ENCODE measurements at regions not wholly inside any gene's neighbourhood (a gene's known extent, or its start where the extent isn't known, plus 50 kb on each side); places are given as distances from the start of the nearest gene placed in this dataset.

DNA sequence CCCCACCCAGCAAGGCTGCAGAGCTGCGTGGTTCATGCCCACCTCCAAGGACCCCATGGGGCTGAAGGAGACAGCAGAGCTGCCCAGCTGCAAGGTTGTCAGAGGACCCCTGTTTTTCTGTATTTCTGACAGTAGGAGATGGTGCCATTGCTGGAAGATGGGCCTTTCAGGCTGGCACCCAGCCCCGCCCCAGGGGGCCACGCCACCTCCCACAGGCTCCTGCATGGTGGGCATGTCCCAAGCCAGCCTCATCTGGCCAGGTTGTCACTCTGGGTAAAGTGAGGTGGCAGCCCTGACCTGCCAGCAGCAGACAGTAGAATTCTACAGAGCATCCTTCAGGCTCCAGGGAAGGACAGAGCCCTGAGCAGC is 75.5 kb upstream of the RET start:
- DNase-seq (ENCODE audit: low read depth), result no peak

GRCh38 chr10:43002596-43002995 is 74.3 kb upstream of the RET start:
- no peak for DNase-seq (ENCODE audit: low read depth)

DNA sequence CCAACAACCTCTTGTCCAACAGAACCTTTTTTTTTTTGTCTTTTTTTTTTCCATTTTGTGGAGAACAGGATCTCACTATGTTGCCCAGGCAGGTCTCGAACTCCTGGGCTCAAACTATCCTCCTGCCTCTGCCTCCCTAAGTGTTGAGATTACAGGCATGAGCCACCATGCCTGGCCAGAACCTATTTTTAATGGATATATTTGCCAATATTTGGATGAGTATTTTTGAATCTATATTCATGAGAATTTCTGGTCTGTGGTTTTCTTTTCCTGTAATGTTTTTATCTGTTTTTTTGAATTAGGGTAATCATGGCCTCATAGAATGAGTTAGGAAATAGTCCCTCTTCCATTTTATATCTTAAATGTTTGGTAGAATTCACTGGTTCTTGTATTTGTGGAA is 70.4 kb upstream of the RET start:
- no peak for DNase-seq (ENCODE audit: low read depth)

GRCh38 chr10:43012578-43012977 is 64.3 kb upstream of the RET start:
- DNase-seq (ENCODE audit: low read depth), result no peak

DNA sequence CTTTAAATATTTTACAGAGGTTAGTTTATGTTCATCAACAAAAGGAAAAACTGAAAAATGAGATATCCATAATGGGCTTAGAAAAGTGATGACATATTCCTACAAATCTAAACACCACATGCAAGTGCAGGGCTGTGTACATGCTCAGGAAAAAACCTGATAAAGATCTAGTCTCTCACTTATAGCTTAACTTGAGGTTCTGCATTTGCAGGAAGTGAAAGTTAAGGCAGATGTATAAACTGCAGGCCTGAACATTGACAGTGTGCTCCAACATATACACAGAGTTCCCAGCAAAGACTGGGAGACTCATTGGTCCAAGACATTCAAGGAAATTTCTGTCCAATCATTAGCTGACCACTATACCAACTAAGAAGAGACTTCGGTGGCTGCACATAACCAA is 63.8 kb upstream of the RET start:
- no peak for DNase-seq (ENCODE audit: low read depth)

DNA sequence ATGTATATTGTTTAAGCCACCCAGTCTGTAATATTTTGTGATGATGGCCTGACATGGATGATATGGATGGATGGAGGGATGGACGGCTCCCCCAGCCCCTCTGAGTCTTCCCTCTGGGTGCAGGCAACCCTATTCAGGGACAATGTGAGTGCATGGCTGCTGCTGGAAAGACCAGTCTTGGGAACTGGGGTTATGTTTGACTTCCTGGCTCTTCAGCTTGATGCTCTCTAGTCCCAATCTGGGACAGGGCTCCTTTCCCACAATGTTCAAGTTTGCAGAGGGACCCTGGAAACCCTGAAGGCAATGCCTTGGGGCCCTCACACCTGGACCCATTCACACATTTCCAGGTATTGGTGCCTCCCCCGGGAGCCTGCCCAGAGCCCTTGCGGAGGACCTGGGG is 52.3 kb upstream of the RET start:
- DNase-seq (ENCODE audit: low read depth), result no peak

DNA sequence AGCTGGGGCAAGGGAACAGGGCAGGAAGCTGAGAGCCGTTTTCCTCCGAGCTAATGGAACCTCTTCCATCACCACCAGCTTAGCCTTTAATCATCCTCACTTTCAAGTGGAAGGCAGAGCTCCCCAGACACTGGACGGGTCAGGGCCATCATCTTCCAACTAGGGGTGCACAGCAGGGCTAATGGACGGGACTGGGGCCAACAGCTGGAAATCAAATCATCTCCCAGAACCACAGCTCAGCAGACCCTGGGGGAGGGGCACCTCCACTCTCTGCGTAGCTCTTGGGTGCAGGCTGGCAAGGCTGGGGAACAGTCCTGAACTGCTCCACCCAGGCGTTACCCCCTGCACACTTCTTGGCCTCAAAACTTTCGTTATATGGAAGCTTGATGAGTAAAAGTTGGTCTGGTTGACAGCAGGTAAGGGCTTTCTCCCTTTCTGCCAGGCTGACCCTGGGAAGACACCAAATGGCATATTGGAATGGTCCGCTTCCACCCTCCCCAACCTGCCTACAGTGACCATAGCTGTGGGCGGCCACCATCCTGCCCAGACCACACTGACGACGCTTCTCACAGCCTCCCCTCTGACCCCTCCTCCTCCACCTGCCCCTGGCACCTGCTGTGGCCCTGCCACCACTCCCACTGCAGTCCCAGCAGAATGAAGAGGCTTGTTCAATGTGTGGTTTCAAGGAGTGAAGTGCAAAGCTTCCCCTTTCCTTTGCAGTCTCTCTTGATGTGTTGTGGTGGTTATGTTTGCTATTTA is 51.7 kb upstream of the RET start:
- no peak for DNase-seq (ENCODE audit: low read depth)

DNA sequence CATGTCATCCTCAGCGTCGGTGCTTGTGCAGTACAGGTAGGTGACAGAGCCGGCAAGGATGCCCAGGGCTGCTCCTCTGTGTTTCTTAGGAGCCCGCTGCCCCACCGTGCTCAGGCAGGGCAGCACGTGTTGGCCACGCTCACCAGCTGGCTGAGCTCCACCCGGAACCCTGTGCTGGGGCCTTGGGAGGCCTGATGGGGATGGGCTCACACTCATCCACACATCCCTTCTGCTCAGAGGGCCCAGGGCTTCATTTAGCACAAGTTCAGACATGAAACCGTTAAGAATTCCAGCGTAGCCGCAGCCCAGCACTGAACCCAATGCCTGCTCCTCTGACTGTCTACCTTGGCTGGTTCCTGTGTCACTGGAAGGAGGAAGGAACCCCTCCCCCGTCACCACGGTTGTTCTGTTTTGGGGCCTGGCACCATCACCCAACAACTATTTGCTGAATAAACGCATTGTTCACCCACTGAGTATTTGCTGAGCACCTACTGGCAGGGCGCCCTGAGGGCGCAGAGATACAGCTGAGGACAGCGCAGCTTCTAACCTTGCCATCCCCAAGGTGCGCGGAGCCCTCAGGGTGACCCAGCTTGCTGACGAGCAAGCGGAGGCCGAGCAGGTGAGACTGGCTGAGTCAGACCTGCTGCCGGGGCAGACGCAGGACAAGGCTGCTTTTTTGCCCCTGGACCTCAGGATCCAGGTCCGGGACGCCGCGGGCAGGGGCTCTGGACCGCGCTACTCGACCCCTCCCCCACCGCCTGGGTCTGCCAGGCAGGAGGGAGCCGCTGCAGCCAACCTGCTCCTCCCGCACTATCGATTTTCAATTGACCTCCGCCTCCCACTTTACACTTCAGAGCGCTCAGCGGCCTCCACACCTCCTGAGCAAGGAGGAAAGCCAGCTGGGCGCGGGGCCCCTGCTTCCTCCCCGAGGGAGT is 50.6 kb upstream of the RET start:
- no peak for DNase-seq (ENCODE audit: low read depth)

Data from stimulated activated CD8-positive, alpha-beta memory T cell treated with anti-CD3 and anti-CD28 coated beads, Interleukin-15, amount 100 ng/mL, for 1 hour (primary cell).